Heart left ventricle (tissue), 13 donors: ENCODE measurements at regions not wholly inside any gene's neighbourhood (a gene's known extent, or its start where the extent isn't known, plus 50 kb on each side); places are given as distances from the start of the nearest gene placed in this dataset.

Experiments used
- POLR2A ChIP-seq, 2 donors: fragments of 450-650 bp; IDR thresholded peaks; one replicate each; pipeline ENCODE4 v1.6.1; 2017; ENCODE audit warnings: antibody characterized with exemption in 2 of 2, mild to moderate bottlenecking in 2 of 2, moderate library complexity in 2 of 2
- TF ChIP-seq, protein P1 (sequence below), 12 donors: fragments of 200-600 bp; sonication (generic) in 4 of 12; IDR thresholded peaks; one replicate each; pipeline versions ENCODE4 v1.5.0 to v1.8.0; 2018 to 2022; ENCODE audit warnings: antibody characterized with exemption in 12 of 12, mild to moderate bottlenecking in 5 of 12
- donor health status: ischemic (EF 13 %, LVEDD 7.1; RV severe dilation, severe dysfunction).
- donor health status: DM: no; HTN: yes; CAD: no.
- donor health status: DM: no; HTN: no; CAD: no.
- donor health status: ischemic (EF 25% LVEDD 6.9; RV normal size, moderate dysfunction).
- donor health status: ischemic (EF 25% LVEDD 5.7; RV mildly dilated, moderate dysfunction).
- donor health status: ischemic (EF 35%, LVEDD 5.7; RV mildly dilated, moderate dysfunction).
- donor health status: nonischemic (EF 11% LVEDD 7.7; RV severe dilation, severe dysfunction).
- donor health status: DM: yes; HTN: yes; CAD: no.
- donor health status: PGD.
- donor health status: ischemic (EF 29% LVEDD 5.4; RV normal size, mild dysfunction).
- donor health status: nonischemic (EF 23%, LVEDD 6.1; RV moderate dilation, normal function).

DNA sequence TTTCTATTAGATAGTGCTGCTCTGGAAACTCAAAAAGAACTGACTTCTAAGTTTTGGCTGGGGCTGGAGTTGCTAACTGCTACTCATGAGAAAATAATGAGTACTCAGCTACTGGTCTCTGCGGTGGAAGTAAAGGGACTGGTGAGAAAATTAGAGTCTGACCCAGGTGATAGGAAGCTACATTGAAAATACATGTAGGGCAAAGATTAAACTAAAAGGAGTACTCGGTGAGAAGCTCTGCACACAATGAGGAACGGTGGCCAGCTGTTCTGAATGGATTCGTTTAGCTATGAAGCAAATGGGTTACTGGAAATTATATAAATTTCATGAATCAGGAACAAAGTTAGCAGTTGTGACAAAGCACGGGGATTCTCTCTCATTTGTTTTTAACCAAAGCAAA is 512.9 kb upstream of the SGO1 start:
- TF ChIP-seq, protein P1, sequence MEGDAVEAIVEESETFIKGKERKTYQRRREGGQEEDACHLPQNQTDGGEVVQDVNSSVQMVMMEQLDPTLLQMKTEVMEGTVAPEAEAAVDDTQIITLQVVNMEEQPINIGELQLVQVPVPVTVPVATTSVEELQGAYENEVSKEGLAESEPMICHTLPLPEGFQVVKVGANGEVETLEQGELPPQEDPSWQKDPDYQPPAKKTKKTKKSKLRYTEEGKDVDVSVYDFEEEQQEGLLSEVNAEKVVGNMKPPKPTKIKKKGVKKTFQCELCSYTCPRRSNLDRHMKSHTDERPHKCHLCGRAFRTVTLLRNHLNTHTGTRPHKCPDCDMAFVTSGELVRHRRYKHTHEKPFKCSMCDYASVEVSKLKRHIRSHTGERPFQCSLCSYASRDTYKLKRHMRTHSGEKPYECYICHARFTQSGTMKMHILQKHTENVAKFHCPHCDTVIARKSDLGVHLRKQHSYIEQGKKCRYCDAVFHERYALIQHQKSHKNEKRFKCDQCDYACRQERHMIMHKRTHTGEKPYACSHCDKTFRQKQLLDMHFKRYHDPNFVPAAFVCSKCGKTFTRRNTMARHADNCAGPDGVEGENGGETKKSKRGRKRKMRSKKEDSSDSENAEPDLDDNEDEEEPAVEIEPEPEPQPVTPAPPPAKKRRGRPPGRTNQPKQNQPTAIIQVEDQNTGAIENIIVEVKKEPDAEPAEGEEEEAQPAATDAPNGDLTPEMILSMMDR (IDR thresholded peaks at IDR 0.05) = no peak
- TF ChIP-seq POLR2A (IDR thresholded peaks at IDR 0.05) = no peak
